ENCODE measurements at regions not wholly inside any gene's neighbourhood (a gene's known extent, or its start where the extent isn't known, plus 50 kb on each side); places are given as distances from the start of the nearest gene placed in this dataset.

GRCh38 chr7:65268782-65269149 lies 104.9 kb upstream of the ZNF92 start:
- TF ChIP-seq, protein P1, sequence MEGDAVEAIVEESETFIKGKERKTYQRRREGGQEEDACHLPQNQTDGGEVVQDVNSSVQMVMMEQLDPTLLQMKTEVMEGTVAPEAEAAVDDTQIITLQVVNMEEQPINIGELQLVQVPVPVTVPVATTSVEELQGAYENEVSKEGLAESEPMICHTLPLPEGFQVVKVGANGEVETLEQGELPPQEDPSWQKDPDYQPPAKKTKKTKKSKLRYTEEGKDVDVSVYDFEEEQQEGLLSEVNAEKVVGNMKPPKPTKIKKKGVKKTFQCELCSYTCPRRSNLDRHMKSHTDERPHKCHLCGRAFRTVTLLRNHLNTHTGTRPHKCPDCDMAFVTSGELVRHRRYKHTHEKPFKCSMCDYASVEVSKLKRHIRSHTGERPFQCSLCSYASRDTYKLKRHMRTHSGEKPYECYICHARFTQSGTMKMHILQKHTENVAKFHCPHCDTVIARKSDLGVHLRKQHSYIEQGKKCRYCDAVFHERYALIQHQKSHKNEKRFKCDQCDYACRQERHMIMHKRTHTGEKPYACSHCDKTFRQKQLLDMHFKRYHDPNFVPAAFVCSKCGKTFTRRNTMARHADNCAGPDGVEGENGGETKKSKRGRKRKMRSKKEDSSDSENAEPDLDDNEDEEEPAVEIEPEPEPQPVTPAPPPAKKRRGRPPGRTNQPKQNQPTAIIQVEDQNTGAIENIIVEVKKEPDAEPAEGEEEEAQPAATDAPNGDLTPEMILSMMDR (IDR thresholded peaks at IDR 0.05; ENCODE audit: control extremely low read depth in 1 of 3, insufficient read depth in 1 of 3, low read depth in 1 of 3, low read length in 3 of 3): no peak
- TF ChIP-seq HDAC2 (IDR thresholded peaks at IDR 0.05; ENCODE audit: borderline replicate concordance in 1 of 2, low read depth in 2 of 2, low read length in 2 of 2) (no peak), ATF3 (IDR thresholded peaks at IDR 0.05; ENCODE audit: insufficient read depth, low read depth, low read length) (no peak), POLR2AphosphoS5 (IDR thresholded peaks at IDR 0.05; ENCODE audit: low read depth, low read length) (no peak), RXRA (IDR thresholded peaks at IDR 0.05; ENCODE audit: insufficient read depth, low read depth, low read length) (no peak), EGR1 (IDR thresholded peaks at IDR 0.05; ENCODE audit: borderline replicate concordance, low read depth, low read length) (no peak)
